ENCODE measurements at regions not wholly inside any gene's neighbourhood (a gene's known extent, or its start where the extent isn't known, plus 50 kb on each side); places are given as distances from the start of the nearest gene placed in this dataset.

- TF ChIP-seq ZNF462 (CRISPR knock-in tag; IDR thresholded peaks at IDR 0.05) (no peak), CREB1 (CRISPR knock-in tag; IDR thresholded peaks at IDR 0.05; ENCODE audit: low read depth) (no peak), EZH2phosphoT487 (IDR thresholded peaks at IDR 0.05; ENCODE audit: unreplicated experiment) (no peak)
These were observed 562.0 kb downstream of the ETNK1 start (continued) for GRCh38 chr12:23186950-23187349.

- Histone ChIP-seq H3K79me2 (replicated peaks; ENCODE audit: insufficient read depth) (no peaks in the 10 kb centered on the region), H3F3A (replicated peaks; ENCODE audit: low read depth) (no peaks in the 10 kb centered on the region), H3K9me2 (ENCODE audit: insufficient read depth) (0 out of 2 replicates have a peak, but pooled peaks cover 7% of the 10 kb centered on the region), H3K27ac (ENCODE audit: low read depth) (no peak overlapping the region), H2AFZ (no peak overlapping the region), H3K27me3 (ENCODE audit: insufficient read depth) (no peaks in the 10 kb centered on the region), H3K4me2 (no peak overlapping the region), H4K20me1 (replicated peaks; ENCODE audit: insufficient read depth) (no peaks in the 10 kb centered on the region), H3K36me3 (ENCODE audit: insufficient read depth) (no peaks in the 10 kb centered on the region), H3K4me1 (ENCODE audit: insufficient read depth) (no peaks in the 10 kb centered on the region), H3K4me3 (no peak overlapping the region)
- ATAC-seq (no peak), DNase-seq (ENCODE audit: low spot score) (no peak)
- no peak overlapping the region for H3K4me3 Mint-ChIP-seq
- no peaks in the 10 kb centered on the region for H3K4me1 Mint-ChIP-seq
- no peaks in the 10 kb centered on the region for H3K36me3 Mint-ChIP-seq (ENCODE audit: low read depth)
- no peak overlapping the region for H3K27ac Mint-ChIP-seq
- H3K9me3 Mint-ChIP-seq: no peaks in the 10 kb centered on the region; the same call in 2 of the 3 replicates
- H3K27me3 Mint-ChIP-seq (ENCODE audit: insufficient read depth, low read depth, poor library complexity): no peaks in the 10 kb centered on the region
- TF ChIP-seq ZNF114 (CRISPR knock-in tag; IDR thresholded peaks at IDR 0.05): no peak
- no peak for TF ChIP-seq NANOG (IDR thresholded peaks at IDR 0.05; ENCODE audit: borderline replicate concordance)
- TF ChIP-seq, protein P1, sequence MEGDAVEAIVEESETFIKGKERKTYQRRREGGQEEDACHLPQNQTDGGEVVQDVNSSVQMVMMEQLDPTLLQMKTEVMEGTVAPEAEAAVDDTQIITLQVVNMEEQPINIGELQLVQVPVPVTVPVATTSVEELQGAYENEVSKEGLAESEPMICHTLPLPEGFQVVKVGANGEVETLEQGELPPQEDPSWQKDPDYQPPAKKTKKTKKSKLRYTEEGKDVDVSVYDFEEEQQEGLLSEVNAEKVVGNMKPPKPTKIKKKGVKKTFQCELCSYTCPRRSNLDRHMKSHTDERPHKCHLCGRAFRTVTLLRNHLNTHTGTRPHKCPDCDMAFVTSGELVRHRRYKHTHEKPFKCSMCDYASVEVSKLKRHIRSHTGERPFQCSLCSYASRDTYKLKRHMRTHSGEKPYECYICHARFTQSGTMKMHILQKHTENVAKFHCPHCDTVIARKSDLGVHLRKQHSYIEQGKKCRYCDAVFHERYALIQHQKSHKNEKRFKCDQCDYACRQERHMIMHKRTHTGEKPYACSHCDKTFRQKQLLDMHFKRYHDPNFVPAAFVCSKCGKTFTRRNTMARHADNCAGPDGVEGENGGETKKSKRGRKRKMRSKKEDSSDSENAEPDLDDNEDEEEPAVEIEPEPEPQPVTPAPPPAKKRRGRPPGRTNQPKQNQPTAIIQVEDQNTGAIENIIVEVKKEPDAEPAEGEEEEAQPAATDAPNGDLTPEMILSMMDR (conservative IDR thresholded peaks at IDR 0.05; ENCODE audit: low read depth in 2 of 2): no peak
- no peak for TF ChIP-seq REST (IDR thresholded peaks at IDR 0.05; ENCODE audit: unreplicated experiment)
- TF ChIP-seq EZH2phosphoT487 (IDR thresholded peaks at IDR 0.05; ENCODE audit: unreplicated experiment): no peak
These were observed 568.6 kb downstream of the ETNK1 start for GRCh38 chr12:23193552-23193951.

Data from GM23338 (cell line).